Body of pancreas (tissue), 4 donors: ENCODE measurements at regions not wholly inside any gene's neighbourhood (a gene's known extent, or its start where the extent isn't known, plus 50 kb on each side); places are given as distances from the start of the nearest gene placed in this dataset.
"Not testable (repeated sequence)": the region's sequence is repeated elsewhere in the genome, so short reads cannot be mapped to it uniquely, and the experiment has no call there.

Experiments
- ATAC-seq: fragments of 150-250 bp; one replicate; pipeline ENCODE4 v1.9.1; 2016
- DNase-seq, 4 donors: peaks; one replicate each; pipeline ENCODE4 v3.0.0-alpha.2; 2019
- H3K27ac ChIP-seq, 4 donors: fragments of 200-600 bp; sonication (generic); 1 replicate in 3 of 4; 2 replicates in 1 of 4; pipeline versions ENCODE4 v1.5.1 to v1.6.1; 2016 to 2019; ENCODE audit warnings: mild to moderate bottlenecking in 1 of 4, mixed read lengths in 1 of 4, moderate library complexity in 1 of 4
- H3K27me3 ChIP-seq, 2 donors: fragments of 200-600 bp; sonication (generic); one replicate each; pipeline ENCODE4 v1.6.0; 2016; ENCODE audit warnings: mild to moderate bottlenecking in 1 of 2
- H3K36me3 ChIP-seq, 2 donors: fragments of 200-600 bp; sonication (generic); replicated peaks in 1 of 2; 2 replicates each; pipeline ENCODE4 v1.5.1; 2016; ENCODE audit warnings: low read depth in 2 of 2; ENCODE audit not compliant: insufficient read depth in 1 of 2
- H3K4me1 ChIP-seq: fragments of 200-600 bp; sonication (generic); one replicate; pipeline ENCODE4 v1.6.0; 2016
- H3K4me3 ChIP-seq, 2 donors: fragments of 200-600 bp; sonication (generic); 1 replicate in 1 of 2; 2 replicates in 1 of 2; pipeline ENCODE4 v1.5.1; 2016 to 2019
- H3K9me3 ChIP-seq, 3 donors: fragments of 200-600 bp; sonication (generic); 1 replicate in 2 of 3; 2 replicates in 1 of 3; pipeline ENCODE4 v1.5.1; 2016
- POLR2A ChIP-seq, 3 donors: fragments of 450-650 bp; IDR thresholded peaks; one replicate each; pipeline ENCODE4 v1.6.1; 2016; ENCODE audit warnings: antibody characterized with exemption in 3 of 3, mild to moderate bottlenecking in 2 of 3
- WGBS, 2 donors: methylation state at CpG; one replicate each; pipeline ENCODE4 v1.1.5; 2017; 5-methylcytosine and 5-hydroxymethylcytosine counted together
- intact Hi-C: fragments of 100-400 bp; cut with DNase I; formaldehyde crosslinking; loops from one replicate; pipeline ENCODE4 v1.15.1; 2023
- TF ChIP-seq, protein P1 (sequence below), 7 experiments: fragments of 450-650 bp in 4 of 7; fragments of 200-600 bp in 3 of 7; sonication (generic) in 3 of 7; IDR thresholded peaks; one replicate each; pipeline ENCODE4 v1.5.1; 2016 to 2019; ENCODE audit warnings: antibody characterized with exemption in 7 of 7

DNA sequence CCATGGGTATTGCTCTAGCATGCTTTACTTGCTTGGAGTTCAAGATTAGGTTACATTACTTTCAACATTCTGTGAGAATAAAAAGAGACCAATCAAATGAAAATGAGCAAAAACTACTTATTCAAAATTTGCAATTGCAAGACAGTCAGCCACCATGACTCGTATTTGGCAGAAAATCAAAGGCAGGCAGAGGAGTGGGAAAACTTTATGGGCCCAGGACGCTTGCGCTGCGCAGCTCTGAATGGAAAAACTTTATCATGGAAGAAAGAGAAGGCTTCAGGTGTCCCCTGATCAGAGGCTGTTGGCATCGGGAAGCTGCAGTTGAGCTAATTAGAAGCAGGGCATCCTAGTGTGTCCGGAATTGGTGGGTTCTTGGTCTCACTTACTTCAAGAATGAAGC, 250.6 kb downstream of the USP46 start:
- intact Hi-C loops: no loop called here
- H3K4me1 ChIP-seq: no peaks in the 10 kb centered on the region
- DNase-seq: no peak
- H3K9me3 ChIP-seq: peaks cover 0 to 6% (median 0%) of the 10 kb centered on the region in 3 donors
- no peak overlapping the region for H3K27ac ChIP-seq
- no peak for ATAC-seq
- no peaks in the 10 kb centered on the region for H3K36me3 ChIP-seq
- no peak for TF ChIP-seq POLR2A (IDR thresholded peaks at IDR 0.05)
- TF ChIP-seq, protein P1, sequence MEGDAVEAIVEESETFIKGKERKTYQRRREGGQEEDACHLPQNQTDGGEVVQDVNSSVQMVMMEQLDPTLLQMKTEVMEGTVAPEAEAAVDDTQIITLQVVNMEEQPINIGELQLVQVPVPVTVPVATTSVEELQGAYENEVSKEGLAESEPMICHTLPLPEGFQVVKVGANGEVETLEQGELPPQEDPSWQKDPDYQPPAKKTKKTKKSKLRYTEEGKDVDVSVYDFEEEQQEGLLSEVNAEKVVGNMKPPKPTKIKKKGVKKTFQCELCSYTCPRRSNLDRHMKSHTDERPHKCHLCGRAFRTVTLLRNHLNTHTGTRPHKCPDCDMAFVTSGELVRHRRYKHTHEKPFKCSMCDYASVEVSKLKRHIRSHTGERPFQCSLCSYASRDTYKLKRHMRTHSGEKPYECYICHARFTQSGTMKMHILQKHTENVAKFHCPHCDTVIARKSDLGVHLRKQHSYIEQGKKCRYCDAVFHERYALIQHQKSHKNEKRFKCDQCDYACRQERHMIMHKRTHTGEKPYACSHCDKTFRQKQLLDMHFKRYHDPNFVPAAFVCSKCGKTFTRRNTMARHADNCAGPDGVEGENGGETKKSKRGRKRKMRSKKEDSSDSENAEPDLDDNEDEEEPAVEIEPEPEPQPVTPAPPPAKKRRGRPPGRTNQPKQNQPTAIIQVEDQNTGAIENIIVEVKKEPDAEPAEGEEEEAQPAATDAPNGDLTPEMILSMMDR (IDR thresholded peaks at IDR 0.05): no peak
- no peaks in the 10 kb centered on the region for H3K27me3 ChIP-seq
- H3K4me3 ChIP-seq: no peak overlapping the region
- WGBS, 2 donors: 74 to 86% methylated on average over 6 of the region's 6 CpGs

DNA sequence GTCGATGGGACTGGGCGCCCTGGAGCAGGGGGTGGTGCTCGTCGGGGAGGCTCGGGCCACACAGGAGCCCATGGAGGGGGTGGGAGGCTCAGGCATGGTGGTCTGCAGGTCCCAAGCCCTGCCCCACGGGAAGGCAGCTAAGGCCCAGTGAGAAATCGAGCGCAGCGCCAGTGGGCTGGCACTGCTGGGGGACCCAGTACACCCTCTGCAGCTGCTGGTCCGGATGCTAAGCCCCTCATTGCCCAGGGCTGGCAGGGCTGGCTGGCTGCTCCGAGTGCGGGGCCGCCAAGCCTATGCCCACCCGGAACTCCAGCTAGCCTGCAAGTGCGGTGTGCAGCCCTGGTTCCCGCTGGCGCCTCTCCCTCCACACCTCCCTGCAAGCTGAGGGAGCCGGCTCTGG, 249.3 kb downstream of the USP46 start:
- H3K36me3 ChIP-seq, ATAC-seq, H3K9me3 ChIP-seq, H3K4me3 ChIP-seq, intact Hi-C loops, H3K27me3 ChIP-seq, H3K4me1 ChIP-seq, DNase-seq, H3K27ac ChIP-seq: not testable (repeated sequence)
- 33 to 88% methylated on average over 1 to 14 of the region's 18 CpGs for WGBS, 2 donors

DNA sequence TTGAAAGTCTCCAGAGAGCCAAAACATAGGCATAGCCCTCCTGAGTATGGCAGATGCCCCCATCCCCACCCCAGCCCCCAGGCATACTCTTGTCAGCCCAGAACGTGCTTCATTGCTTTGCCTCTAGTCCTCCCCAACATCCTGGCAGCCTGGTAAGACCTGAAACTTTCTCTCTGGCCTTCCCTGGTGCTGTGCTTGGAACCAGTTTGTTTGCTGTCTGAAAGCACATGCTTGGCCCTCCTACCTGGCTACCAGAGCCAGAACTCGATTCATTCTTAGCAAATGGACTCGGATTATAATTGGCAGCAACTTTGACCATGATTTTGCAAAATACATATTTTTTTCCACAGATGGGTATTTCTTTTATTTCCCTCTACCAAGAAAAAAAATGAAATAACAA, 248.1 kb downstream of the USP46 start:
- intact Hi-C loops: no loop called here
- ATAC-seq (no peak), DNase-seq (no peak)
- H3K27me3 ChIP-seq: no peaks in the 10 kb centered on the region
- H3K27ac ChIP-seq: no peak overlapping the region
- 61 to 66% methylated on average over 3 of the region's 3 CpGs for WGBS, 2 donors
- no peak for TF ChIP-seq POLR2A (IDR thresholded peaks at IDR 0.05)
- TF ChIP-seq, protein P1 (IDR thresholded peaks at IDR 0.05): no peak
- H3K4me1 ChIP-seq: no peaks in the 10 kb centered on the region
- peaks cover 0 to 6% (median 0%) of the 10 kb centered on the region in 3 donors for H3K9me3 ChIP-seq
- H3K4me3 ChIP-seq: no peak overlapping the region
- H3K36me3 ChIP-seq: no peaks in the 10 kb centered on the region

DNA sequence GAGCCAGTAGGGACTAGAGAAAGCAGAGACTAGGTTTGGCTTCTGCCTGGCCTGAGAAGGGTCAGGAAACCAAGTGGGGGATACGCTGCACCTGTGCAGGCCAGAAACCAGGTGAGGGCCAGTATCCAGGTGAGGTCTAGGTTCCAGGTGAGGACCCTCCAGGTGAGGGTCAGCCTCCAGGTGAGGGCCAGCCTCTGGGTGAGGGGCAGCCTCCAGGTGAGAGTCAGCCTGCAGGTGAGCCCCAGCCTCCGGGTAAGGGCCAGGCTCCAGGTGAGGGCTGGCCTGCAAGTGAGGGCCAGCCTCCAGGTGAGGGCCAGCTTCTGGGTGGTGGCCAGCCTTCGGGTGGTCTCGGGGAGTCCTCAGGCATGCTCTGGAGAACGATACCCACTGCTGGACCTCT, 238.8 kb downstream of the USP46 start:
- no peaks in the 10 kb centered on the region for H3K36me3 ChIP-seq
- H3K4me1 ChIP-seq: no peaks in the 10 kb centered on the region
- intact Hi-C loops: no loop called here
- 80 to 91% methylated on average over 4 to 5 of the region's 5 CpGs for WGBS, 2 donors
- no peak overlapping the region for H3K27ac ChIP-seq
- no peaks in the 10 kb centered on the region for H3K27me3 ChIP-seq
- no peak overlapping the region for H3K4me3 ChIP-seq
- no peak for DNase-seq
- TF ChIP-seq, protein P1 (IDR thresholded peaks at IDR 0.05): no peak
- no peak for TF ChIP-seq POLR2A (IDR thresholded peaks at IDR 0.05)
- ATAC-seq: no peak
- H3K9me3 ChIP-seq: no peaks in the 10 kb centered on the region

DNA sequence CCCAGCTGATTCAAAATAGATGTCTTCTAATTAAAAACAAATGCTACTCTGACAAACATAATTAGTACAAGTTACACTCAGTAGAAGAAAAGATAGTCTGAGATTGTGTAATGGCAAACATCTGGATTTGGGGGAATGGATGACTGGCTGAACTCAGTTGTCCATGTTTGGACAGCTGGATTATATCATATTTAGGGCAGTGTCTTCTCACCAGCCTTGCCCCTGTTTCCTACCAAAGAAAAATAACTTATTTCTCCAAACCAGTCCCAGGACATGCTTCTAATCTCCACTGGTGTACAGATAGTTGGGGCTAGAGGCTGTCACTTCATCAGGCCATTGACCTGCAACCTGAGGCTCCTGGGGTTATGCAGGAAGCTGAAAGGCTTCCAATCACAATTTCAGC, 237.3 kb downstream of the USP46 start:
- intact Hi-C loops: no loop called here
- H3K27me3 ChIP-seq: no peaks in the 10 kb centered on the region
- TF ChIP-seq POLR2A (IDR thresholded peaks at IDR 0.05): no peak
- TF ChIP-seq, protein P1 (IDR thresholded peaks at IDR 0.05): no peak
- no peak overlapping the region for H3K4me3 ChIP-seq
- ATAC-seq: no peak
- no peaks in the 10 kb centered on the region for H3K4me1 ChIP-seq
- no peaks in the 10 kb centered on the region for H3K36me3 ChIP-seq
- H3K9me3 ChIP-seq: no peaks in the 10 kb centered on the region
- DNase-seq: no peak
- H3K27ac ChIP-seq: no peak overlapping the region
